LNCAP (cell line): ENCODE measurements at regions not wholly inside any gene's neighbourhood (a gene's known extent, or its start where the extent isn't known, plus 50 kb on each side); places are given as distances from the start of the nearest gene placed in this dataset.

Source experiments
- TF ChIP-seq, protein P1 (sequence below): fragments of 450-650 bp; IDR thresholded peaks from 2 replicates; pipeline ENCODE4 v1.5.1; 2017; ENCODE audit warnings: mild to moderate bottlenecking

DNA sequence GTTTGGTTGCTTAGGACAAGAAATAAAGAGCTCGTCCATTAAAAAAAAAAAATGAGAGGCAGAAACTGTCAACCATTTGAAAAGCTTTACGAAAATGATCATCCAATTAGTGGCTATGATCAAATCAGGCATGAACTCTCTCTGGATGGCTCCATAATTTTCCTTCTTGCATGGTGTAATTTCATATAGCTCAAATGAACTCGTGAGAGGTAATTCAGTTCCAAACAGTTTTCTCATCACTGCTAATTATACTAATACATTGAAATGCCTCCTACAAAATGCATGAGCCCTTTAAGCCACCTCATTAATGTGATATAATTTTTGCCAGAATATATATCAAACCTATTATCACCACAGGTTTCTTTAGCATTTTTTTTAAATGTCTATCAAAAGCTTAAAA is 239.5 kb upstream of the MEIS2 start:
- TF ChIP-seq, protein P1, sequence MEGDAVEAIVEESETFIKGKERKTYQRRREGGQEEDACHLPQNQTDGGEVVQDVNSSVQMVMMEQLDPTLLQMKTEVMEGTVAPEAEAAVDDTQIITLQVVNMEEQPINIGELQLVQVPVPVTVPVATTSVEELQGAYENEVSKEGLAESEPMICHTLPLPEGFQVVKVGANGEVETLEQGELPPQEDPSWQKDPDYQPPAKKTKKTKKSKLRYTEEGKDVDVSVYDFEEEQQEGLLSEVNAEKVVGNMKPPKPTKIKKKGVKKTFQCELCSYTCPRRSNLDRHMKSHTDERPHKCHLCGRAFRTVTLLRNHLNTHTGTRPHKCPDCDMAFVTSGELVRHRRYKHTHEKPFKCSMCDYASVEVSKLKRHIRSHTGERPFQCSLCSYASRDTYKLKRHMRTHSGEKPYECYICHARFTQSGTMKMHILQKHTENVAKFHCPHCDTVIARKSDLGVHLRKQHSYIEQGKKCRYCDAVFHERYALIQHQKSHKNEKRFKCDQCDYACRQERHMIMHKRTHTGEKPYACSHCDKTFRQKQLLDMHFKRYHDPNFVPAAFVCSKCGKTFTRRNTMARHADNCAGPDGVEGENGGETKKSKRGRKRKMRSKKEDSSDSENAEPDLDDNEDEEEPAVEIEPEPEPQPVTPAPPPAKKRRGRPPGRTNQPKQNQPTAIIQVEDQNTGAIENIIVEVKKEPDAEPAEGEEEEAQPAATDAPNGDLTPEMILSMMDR = no peak

DNA sequence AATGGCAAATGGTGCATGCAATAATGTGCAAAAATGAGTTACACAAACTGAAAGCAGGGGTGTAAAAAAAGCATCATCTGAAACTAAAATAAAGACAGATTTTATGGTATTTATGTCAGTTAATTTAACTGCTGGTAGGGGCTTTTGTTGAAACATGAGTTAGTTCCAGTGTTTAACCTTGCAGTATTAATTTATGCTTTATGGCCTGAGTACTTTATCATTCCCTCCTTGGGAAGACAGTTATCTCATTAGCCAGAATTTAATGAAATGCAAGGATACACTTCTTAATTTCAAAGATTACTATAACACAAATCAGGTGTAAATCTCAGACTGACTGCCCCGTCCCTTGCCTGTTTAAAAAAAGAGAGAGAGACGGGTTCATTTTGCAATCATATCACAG is 240.1 kb upstream of the MEIS2 start:
- TF ChIP-seq, protein P1 = no peak

DNA sequence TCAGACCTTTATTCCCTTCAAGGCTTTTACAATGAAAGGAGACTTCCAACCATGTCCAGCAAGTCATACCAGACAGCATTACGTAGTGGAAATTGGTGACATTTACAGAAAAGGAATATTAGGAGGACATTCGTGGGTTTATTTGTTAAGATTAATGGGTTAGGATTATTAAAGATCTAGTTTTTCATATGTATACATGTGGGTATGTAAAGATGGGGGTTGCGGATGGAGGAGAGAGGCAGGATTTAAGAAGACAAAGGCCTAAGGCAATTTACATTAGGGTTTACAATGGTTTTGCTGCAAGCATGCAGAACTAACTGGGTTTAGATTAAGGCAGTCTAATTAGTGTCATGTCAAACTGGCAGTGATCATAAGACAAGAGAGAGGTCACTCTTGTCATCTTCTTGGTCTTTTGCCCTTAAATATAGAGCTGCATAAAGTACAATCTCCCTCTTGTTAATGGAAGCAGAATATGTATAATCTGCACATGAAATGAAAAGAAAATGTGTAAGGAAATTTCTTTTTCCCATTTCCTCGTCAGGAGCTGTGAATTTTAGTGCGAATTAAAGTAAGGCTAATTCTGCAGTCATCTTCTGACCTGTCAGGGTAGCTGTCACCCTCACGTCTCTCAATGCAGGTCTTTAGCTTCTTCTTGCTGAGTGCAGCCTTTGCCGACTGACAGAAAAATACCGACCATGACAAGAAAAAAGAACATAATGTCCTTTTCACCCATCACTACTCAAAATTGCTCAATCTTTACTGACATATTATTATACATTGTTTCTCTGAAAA is 258.9 kb upstream of the MEIS2 start:
- TF ChIP-seq, protein P1 = no peak

DNA sequence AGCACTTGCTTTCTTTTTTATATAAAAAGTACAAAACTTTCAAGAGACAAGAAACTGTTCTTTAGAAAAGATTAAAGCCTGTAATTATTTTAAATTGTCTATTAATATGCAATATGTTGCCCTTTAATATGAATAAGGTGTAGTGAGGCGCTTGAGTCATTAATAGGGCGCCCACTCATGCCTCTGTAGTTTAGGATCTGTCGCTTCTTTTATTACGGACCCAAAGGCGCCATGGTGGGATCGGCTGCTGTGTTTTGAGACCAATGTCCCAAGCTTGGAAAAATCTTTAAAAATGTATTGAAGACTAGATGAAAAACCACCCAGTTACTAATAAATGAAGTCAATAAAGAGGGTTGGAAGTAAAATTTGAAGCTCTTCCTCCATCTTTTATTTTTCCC is 259.5 kb upstream of the MEIS2 start:
- TF ChIP-seq, protein P1 = no peak

DNA sequence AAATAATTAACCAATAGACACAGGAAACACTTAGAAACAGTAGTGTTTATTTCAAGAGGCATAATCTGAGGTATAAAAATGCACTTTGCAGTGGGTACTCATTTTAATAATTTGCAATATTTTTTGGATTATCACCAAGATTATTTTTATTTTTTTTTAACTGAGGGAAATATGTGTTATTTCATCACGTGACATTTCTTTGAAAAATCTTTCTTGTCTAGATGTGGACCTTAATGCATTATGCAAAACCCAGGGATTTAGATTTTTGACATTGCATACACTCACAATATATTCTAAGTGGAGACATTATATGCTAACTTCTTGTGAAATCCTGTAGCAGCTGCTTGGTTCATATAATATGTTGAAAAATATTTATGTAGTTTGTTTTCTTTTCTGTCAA is 260.4 kb upstream of the MEIS2 start:
- TF ChIP-seq, protein P1 = no peak

DNA sequence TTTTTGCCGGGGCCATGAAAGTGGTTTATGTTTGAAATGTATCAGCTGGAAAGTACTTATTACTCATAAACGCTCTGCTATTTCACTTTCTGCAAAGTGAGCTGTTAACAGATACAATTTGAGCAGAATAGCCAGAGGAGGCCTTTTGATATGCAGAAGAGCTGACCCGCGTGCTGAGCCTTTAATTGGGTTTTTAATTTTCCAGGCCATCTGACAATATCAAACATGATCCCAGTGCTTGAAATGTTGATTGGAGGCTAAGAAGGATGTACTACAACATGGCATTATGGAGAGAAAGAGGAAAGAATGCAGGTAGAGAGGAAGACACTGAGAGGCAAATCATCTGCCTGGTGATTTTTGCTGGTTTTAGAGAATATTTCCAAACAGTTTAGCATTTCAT is 261.3 kb upstream of the MEIS2 start:
- TF ChIP-seq, protein P1 = no peak

DNA sequence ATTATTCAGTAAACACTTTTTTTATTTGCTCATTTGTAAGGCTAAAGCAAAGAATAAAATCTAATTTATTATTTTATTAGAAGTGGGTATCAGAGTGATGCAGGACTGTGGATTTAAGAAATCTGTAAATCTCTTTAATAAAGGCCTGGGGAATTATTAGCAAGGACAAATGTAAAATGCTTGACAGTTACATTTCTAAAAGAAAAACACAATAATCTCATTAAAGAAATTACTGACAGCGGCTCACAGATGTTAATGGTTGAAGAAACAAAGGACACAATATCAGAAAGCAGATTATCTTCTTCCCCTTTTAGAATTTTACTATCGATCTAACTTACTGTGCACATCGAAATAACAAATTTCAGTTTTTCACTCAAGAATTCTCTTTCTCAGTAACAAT is 262.1 kb upstream of the MEIS2 start:
- TF ChIP-seq, protein P1 = no peak

DNA sequence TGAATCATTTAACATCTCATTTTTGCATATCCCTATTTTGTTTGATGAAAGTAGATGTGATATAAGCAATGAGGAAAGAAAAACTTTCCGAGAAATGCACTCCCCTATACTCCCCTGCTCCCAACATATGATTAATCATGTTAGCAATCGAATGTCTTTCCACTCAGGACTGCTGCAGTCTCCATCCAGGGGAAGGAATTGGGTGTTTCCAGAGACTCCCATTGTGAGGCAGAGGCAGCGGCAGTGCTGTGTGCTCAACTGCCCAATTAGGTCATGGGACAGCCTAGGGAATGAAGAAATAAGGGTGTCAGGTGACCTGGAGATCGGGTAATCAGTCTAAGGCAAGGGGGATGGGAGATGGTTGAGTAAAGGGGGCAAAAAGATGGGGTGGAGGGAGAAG is 268.6 kb upstream of the MEIS2 start:
- TF ChIP-seq, protein P1 = no peak
